ENCODE measurements at regions not wholly inside any gene's neighbourhood (a gene's known extent, or its start where the extent isn't known, plus 50 kb on each side); places are given as distances from the start of the nearest gene placed in this dataset.

DNA sequence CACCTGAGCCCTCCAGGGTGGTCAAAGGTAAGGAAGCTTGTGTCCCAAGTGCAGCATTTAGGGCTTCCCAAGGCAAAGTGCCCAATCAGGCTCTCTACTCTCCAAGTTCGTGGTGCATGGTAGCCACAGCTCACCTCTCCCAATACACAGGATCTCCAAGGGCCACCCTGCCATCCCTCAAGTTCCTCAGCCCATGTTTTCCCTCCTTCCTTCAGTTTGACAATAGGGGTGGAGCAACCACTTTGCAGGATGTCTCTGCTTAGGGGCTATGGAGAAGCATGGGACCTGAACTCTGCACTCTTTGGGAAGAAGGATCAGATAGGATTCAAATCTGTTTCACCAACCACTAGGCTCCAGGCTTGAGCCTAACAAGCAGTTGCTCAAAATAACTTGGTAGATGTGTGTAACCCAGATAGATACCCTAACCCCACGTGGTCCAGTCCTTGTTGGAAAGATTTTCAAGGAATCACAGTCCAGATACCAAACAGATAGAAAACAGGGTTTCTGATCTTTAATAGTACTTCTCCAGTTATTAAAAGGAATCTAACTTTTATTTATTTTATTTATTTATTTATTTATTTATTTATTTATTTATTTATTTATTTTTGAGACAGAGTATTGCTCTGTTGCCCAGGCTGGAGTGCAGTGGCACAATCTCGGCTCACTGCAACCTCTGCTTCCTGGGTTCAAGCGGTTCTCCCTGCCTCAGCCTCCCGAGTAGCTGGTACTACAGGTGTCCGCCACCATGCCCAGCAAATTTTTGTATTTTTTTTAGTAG, 248.1 kb downstream of the CTTN start:
- Histone ChIP-seq H3K4me3 (no peak overlapping the region), H3K4me1 (ENCODE audit: low read depth) (no peaks in the 10 kb centered on the region), H3K9me3 (no peaks in the 10 kb centered on the region), H3K36me3 (ENCODE audit: low read depth) (no peaks in the 10 kb centered on the region)
- ATAC-seq (no peak), DNase-seq (no peak)
- intact Hi-C loops (cut with DNase I, micrococcal nuclease) = no loop called here
- TF ChIP-seq CTCF (IDR thresholded peaks at IDR 0.05) = no peak

GRCh38 chr11:70647188-70648166, 249.1 kb downstream of the CTTN start:
- no peak for TF ChIP-seq CTCF (IDR thresholded peaks at IDR 0.05)
- H3K4me3 ChIP-seq = no peak overlapping the region
- ATAC-seq = no peak
- H3K36me3 ChIP-seq (ENCODE audit: low read depth) = no peaks in the 10 kb centered on the region
- H3K9me3 ChIP-seq = no peaks in the 10 kb centered on the region
- DNase-seq = no peak
- no peaks in the 10 kb centered on the region for H3K4me1 ChIP-seq (ENCODE audit: low read depth)
- intact Hi-C loops (cut with DNase I, micrococcal nuclease) = no loop called here

GRCh38 chr11:70650075-70650909, 252.0 kb downstream of the CTTN start:
- H3K4me3 ChIP-seq = no peak overlapping the region
- no peak for TF ChIP-seq CTCF (IDR thresholded peaks at IDR 0.05)
- intact Hi-C loops (cut with DNase I, micrococcal nuclease) = no loop called here
- H3K4me1 ChIP-seq (ENCODE audit: low read depth) = no peaks in the 10 kb centered on the region
- DNase-seq (peak in 2 of 3 donors; percentile 70 to 89), ATAC-seq (peak; percentile 94)
- H3K36me3 ChIP-seq (ENCODE audit: low read depth) = no peaks in the 10 kb centered on the region
- H3K9me3 ChIP-seq = no peaks in the 10 kb centered on the region

DNA sequence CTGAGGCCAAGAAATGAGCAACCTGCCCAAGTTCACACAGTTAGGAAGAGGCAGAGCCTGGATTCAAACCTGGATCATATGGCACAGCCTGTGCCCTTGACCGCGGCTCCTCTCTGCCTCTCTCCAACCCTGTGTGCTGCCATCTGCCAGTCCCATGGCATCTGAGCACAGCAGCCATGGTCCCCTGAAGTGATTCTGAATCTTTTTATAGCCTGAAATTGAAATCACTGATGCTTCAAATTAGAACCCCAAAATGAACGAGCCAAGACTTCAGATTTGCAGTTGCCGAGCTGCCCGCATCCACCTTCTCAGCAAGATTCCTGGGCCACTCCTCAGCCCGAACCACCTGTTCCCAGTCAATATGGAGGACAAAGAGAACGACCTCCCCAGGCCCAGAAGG, 252.7 kb downstream of the CTTN start:
- ATAC-seq (no peak), DNase-seq (no peak)
- Histone ChIP-seq H3K4me1 (ENCODE audit: low read depth) (no peaks in the 10 kb centered on the region), H3K4me3 (no peak overlapping the region), H3K36me3 (ENCODE audit: low read depth) (no peaks in the 10 kb centered on the region), H3K9me3 (no peaks in the 10 kb centered on the region)
- intact Hi-C loops (cut with DNase I, micrococcal nuclease) = no loop called here
- TF ChIP-seq CTCF (IDR thresholded peaks at IDR 0.05) = no peak

DNA sequence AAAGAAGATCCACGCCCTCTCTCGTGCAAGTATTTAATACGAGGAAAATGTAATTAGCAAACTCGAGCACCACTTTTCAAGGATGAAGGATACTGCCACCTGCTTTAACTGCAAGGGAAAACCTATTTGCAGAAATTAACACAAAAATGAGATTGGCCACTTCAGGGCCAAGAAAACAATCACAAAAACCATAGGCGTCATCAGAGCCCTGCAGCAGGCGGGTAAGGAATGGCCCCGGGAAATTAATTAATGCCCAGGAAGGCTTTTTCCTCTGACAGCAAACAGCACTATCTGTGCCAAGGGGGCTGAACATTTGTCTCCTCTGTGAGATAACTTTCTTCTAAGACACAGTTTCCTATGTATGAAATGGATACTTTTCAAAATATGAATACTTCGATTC, 255.7 kb downstream of the CTTN start:
- Histone ChIP-seq H3K9me3 (no peaks in the 10 kb centered on the region), H3K4me1 (ENCODE audit: low read depth) (no peaks in the 10 kb centered on the region), H3K4me3 (no peak overlapping the region), H3K36me3 (ENCODE audit: low read depth) (no peaks in the 10 kb centered on the region)
- ATAC-seq = no peak
- no peak for DNase-seq
- no peak for TF ChIP-seq CTCF (IDR thresholded peaks at IDR 0.05)
- intact Hi-C loops (cut with DNase I, micrococcal nuclease) = no loop called here

All from mucosa of descending colon (tissue), 3 donors.